OCI-LY1 (cell line): ENCODE measurements at regions not wholly inside any gene's neighbourhood (a gene's known extent, or its start where the extent isn't known, plus 50 kb on each side); places are given as distances from the start of the nearest gene placed in this dataset.
"Not testable (repeated sequence)": the region's sequence is repeated elsewhere in the genome, so short reads cannot be mapped to it uniquely, and the experiment has no call there.

ENCODE experiments used
- H2AFZ ChIP-seq: fragments of 200-600 bp; sonication (generic), shearing (Covaris generic); 2 replicates; pipeline ENCODE4 v1.6.0; 2014; ENCODE audit warnings: antibody characterized with exemption, mild to moderate bottlenecking, low read length
- H3F3A ChIP-seq: fragments of 200-600 bp; sonication (generic), shearing (Covaris generic); 2 replicates; pipeline ENCODE4 v1.6.0; 2014; ENCODE audit warnings: mild to moderate bottlenecking, antibody characterized with exemption, low read length, moderate library complexity; ENCODE audit not compliant: insufficient read depth
- H3K27ac ChIP-seq: fragments of 200-600 bp; sonication (generic); 2 replicates; pipeline ENCODE4 v1.5.1; 2014; ENCODE audit warnings: low read length, mixed run types, mild to moderate bottlenecking, low read depth; ENCODE audit not compliant: poor library complexity, severe bottlenecking
- H3K27me3 ChIP-seq: fragments of 200-600 bp; sonication (generic); 2 replicates; pipeline ENCODE4 v1.6.0; 2014; ENCODE audit warnings: antibody characterized with exemption, mild to moderate bottlenecking, low read length, moderate library complexity; ENCODE audit not compliant: insufficient read depth
- H3K36me3 ChIP-seq: fragments of 200-600 bp; sonication (generic); 2 replicates; pipeline ENCODE4 v1.6.1; 2014; ENCODE audit warnings: mild to moderate bottlenecking, antibody characterized with exemption, low read length, moderate library complexity, mixed read lengths; ENCODE audit not compliant: insufficient read depth
- H3K4me1 ChIP-seq: fragments of 200-600 bp; sonication (generic); 2 replicates; pipeline ENCODE4 v1.5.1; 2014; ENCODE audit warnings: mild to moderate bottlenecking, low read length, moderate library complexity; ENCODE audit not compliant: insufficient read depth, severe bottlenecking
- H3K4me2 ChIP-seq: fragments of 200-600 bp; sonication (generic), shearing (Covaris generic); 2 replicates; pipeline ENCODE4 v1.6.1; 2014; ENCODE audit warnings: low read length
- H3K4me3 ChIP-seq: fragments of 200-600 bp; sonication (generic); 2 replicates; pipeline ENCODE4 v1.5.1; 2014; ENCODE audit warnings: low read length, low read depth, mild to moderate bottlenecking, mixed read lengths; ENCODE audit not compliant: poor library complexity, severe bottlenecking
- H3K79me2 ChIP-seq: fragments of 200-600 bp; shearing (Covaris generic); 2 replicates; pipeline ENCODE4 v1.6.1; 2016; ENCODE audit warnings: mixed run types, low read length, mixed read lengths; ENCODE audit not compliant: insufficient read depth
- H3K9ac ChIP-seq: fragments of 200-600 bp; sonication (generic), shearing (Covaris generic); 2 replicates; pipeline ENCODE4 v1.6.1; 2014; ENCODE audit warnings: mild to moderate bottlenecking, low read length, mixed read lengths
- H3K9me2 ChIP-seq: fragments of 200-600 bp; sonication (generic), shearing (Covaris generic); 2 replicates; pipeline ENCODE4 v1.6.1; 2014; ENCODE audit warnings: low read depth, mild to moderate bottlenecking, low read length, mixed read lengths
- H3K9me3 ChIP-seq: fragments of 200-600 bp; shearing (Covaris generic); 2 replicates; pipeline ENCODE4 v1.6.1; 2014; ENCODE audit warnings: low read length, mixed read lengths
- H4K20me1 ChIP-seq: fragments of 200-600 bp; sonication (generic), shearing (Covaris generic); 2 replicates; pipeline ENCODE4 v1.6.0; 2016; ENCODE audit warnings: mild to moderate bottlenecking, low read length; ENCODE audit not compliant: insufficient read depth
- EZH2 ChIP-seq: fragments of 200-600 bp; sonication (generic), shearing (Covaris generic); IDR thresholded peaks from 2 replicates; pipeline ENCODE4 v1.8.0; 2017; ENCODE audit warnings: borderline replicate concordance, mixed run types, mild to moderate bottlenecking, antibody characterized with exemption, low read length, moderate library complexity, mixed read lengths
- TF ChIP-seq, protein P1 (sequence below): fragments of 200-600 bp; sonication (generic), shearing (Covaris generic); IDR thresholded peaks from 2 replicates; pipeline ENCODE4 v1.5.1; 2017; ENCODE audit warnings: mild to moderate bottlenecking, antibody characterized with exemption, low read length, moderate library complexity, mixed read lengths

DNA sequence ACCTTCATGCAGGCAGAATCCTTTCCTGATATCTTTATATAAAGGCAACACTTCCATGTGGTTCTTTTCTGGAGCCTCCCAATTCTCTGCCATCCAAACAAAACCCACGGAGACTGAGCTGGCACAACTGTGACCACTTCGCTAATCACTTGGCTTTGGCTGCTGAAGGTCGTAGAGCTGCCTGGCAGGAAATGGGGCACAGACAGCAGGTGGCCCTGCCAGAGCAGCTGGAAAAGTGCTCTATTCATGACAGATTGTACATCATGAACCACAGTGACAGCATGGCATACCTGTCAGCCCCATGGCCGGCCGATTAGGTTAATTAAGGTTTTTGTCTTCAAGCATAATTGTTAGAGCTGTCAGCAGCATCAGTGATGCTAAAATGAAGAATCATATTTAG is 141.9 kb upstream of the ANKRD55 start:
- Histone ChIP-seq H4K20me1 (no peaks in the 10 kb centered on the region), H3K4me1 (no peaks in the 10 kb centered on the region), H3K27ac (no peak overlapping the region), H3K4me3 (no peak overlapping the region), H3F3A (no peaks in the 10 kb centered on the region), H2AFZ (no peak overlapping the region), H3K36me3 (no peaks in the 10 kb centered on the region), H3K9me3 (peaks cover 5% of the 10 kb centered on the region; the same call in 1 of the 2 replicates), H3K27me3 (no peaks in the 10 kb centered on the region), H3K9ac (no peak overlapping the region), H3K4me2 (no peak overlapping the region), H3K79me2 (no peaks in the 10 kb centered on the region), H3K9me2 (no peaks in the 10 kb centered on the region)
- TF ChIP-seq, protein P1, sequence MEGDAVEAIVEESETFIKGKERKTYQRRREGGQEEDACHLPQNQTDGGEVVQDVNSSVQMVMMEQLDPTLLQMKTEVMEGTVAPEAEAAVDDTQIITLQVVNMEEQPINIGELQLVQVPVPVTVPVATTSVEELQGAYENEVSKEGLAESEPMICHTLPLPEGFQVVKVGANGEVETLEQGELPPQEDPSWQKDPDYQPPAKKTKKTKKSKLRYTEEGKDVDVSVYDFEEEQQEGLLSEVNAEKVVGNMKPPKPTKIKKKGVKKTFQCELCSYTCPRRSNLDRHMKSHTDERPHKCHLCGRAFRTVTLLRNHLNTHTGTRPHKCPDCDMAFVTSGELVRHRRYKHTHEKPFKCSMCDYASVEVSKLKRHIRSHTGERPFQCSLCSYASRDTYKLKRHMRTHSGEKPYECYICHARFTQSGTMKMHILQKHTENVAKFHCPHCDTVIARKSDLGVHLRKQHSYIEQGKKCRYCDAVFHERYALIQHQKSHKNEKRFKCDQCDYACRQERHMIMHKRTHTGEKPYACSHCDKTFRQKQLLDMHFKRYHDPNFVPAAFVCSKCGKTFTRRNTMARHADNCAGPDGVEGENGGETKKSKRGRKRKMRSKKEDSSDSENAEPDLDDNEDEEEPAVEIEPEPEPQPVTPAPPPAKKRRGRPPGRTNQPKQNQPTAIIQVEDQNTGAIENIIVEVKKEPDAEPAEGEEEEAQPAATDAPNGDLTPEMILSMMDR = no peak
- TF ChIP-seq EZH2 = no peak

DNA sequence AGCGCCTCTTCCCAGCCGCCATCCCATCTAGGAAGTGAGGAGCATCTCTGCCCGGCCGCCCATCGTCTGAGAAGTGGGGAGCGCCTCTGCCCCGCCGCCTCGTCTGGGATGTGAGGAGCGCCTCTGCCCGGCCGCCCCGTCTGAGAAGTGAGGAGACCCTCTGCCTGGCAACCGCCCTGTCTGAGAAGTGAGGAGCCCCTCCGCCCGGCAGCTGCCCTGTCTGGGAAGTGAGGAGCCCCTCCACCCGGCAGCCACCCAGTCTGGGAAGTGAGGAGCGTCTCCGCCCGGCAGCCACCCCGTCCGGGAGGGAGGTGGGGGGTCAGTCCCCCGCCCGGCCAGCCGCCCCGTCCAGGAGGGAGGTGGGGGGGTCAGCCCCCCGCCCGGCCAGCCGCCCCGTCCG is 139.4 kb upstream of the ANKRD55 start:
- not testable (repeated sequence) for H3K9me3 ChIP-seq, H3K27ac ChIP-seq, H4K20me1 ChIP-seq, H3K27me3 ChIP-seq, H3K4me2 ChIP-seq, H3K9me2 ChIP-seq, H3K9ac ChIP-seq, H3F3A ChIP-seq, H3K4me1 ChIP-seq, H3K36me3 ChIP-seq, H2AFZ ChIP-seq, H3K4me3 ChIP-seq, H3K79me2 ChIP-seq

- no peaks in the 10 kb centered on the region for H3K9me2 ChIP-seq
- no peaks in the 10 kb centered on the region for H3K79me2 ChIP-seq
- no peak overlapping the region for H3K27ac ChIP-seq
- H3K4me1 ChIP-seq = no peaks in the 10 kb centered on the region
- H4K20me1 ChIP-seq = no peaks in the 10 kb centered on the region
- H3K9ac ChIP-seq = no peak overlapping the region
- no peaks in the 10 kb centered on the region for H3F3A ChIP-seq
- no peak overlapping the region for H3K4me3 ChIP-seq
- H3K4me2 ChIP-seq = no peak overlapping the region
- peaks cover 5% of the 10 kb centered on the region; the same call in 1 of the 2 replicates for H3K9me3 ChIP-seq
- no peaks in the 10 kb centered on the region for H3K27me3 ChIP-seq
- H3K36me3 ChIP-seq = no peaks in the 10 kb centered on the region
- TF ChIP-seq EZH2 = no peak
- TF ChIP-seq, protein P1 = no peak
- H2AFZ ChIP-seq = no peak overlapping the region
Measured at GRCh38 chr5:56369361-56369811, 136.3 kb upstream of the ANKRD55 start.

DNA sequence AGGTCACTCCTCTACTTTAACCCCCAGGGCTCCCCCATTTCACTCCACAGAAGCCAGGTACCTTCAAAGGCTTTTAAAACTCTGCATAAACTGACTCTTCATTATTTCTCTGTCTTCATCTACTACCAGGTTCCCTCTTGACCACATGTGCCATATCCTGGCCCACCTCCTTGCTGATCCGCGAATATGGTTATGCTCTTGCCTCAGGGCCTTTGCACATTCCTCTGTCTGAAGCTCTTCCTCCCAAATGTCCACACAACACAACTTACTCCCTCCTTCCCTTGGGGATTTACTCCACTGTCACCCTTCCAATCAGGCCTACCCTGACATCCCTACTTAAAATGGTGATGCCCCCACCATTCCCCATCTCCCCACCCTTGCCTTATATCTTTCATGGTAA is 134.6 kb upstream of the ANKRD55 start:
- no peak overlapping the region for H3K27ac ChIP-seq
- H4K20me1 ChIP-seq = no peaks in the 10 kb centered on the region
- H3K36me3 ChIP-seq = no peaks in the 10 kb centered on the region
- H2AFZ ChIP-seq = no peak overlapping the region
- H3K4me3 ChIP-seq = no peak overlapping the region
- H3K9me3 ChIP-seq = no peaks in the 10 kb centered on the region
- no peaks in the 10 kb centered on the region for H3K9me2 ChIP-seq
- no peaks in the 10 kb centered on the region for H3K4me1 ChIP-seq
- TF ChIP-seq, protein P1 = no peak
- TF ChIP-seq EZH2 = no peak
- H3F3A ChIP-seq = no peaks in the 10 kb centered on the region
- H3K4me2 ChIP-seq = no peak overlapping the region
- no peaks in the 10 kb centered on the region for H3K27me3 ChIP-seq
- no peak overlapping the region for H3K9ac ChIP-seq
- no peaks in the 10 kb centered on the region for H3K79me2 ChIP-seq
